ENCODE measurements at regions not wholly inside any gene's neighbourhood (a gene's known extent, or its start where the extent isn't known, plus 50 kb on each side); places are given as distances from the start of the nearest gene placed in this dataset.

DNA sequence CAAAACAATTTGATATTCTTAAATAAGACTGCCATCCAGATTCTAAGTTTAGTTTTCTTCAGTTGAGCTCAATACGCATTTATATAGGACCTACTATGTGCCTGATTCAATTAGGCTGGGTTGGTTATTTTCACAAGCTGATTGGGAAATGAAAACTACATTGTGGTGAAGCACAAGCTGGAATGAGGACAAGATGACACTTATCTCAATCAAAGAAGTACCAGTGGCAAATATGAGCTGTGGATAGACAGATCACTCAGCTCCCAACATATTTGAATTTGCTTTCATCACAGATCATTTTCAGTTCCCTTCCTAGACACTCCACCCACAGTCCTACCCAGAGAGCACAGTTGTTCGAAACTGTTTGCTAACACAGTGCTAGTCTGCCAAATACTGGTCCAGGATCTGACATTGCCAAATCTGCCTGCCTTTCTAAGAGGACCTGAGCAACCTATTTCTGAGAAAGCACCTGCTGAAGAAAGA lies 74.7 kb downstream of the LLPH start:
- Mint-ChIP-seq H3K9me3 (ENCODE audit: insufficient read depth) (no peaks in the 10 kb centered on the region), H3K27ac (no peak overlapping the region), H3K4me3 (no peak overlapping the region), H3K4me1 (no peaks in the 10 kb centered on the region), H3K27me3 (peaks cover 6% of the 10 kb centered on the region)
- Histone ChIP-seq H3K4me1 (ENCODE audit: control insufficient read depth in 2 of 2, insufficient read depth in 2 of 2, low read length in 2 of 2) (no peaks in the 10 kb centered on the region), H3K4me2 (replicated peaks; ENCODE audit: low read depth, low read length, poor library complexity, severe bottlenecking) (no peak overlapping the region), H3K27me3 (replicated peaks in 1 of 4; ENCODE audit: control extremely low read depth in 1 of 4, control insufficient read depth in 3 of 4, insufficient read depth in 4 of 4, low read length in 3 of 4) (no peaks in the 10 kb centered on the region), H3K27ac (ENCODE audit: low read length in 2 of 2) (no peak overlapping the region), H3K4me3 (ENCODE audit: control extremely low read depth in 1 of 5, extremely low read depth in 1 of 5, insufficient read depth in 1 of 5, low read depth in 2 of 5, low read length in 4 of 5) (no peak overlapping the region), H3K9ac (ENCODE audit: low read length) (no peak overlapping the region), H3K79me2 (ENCODE audit: control insufficient read depth, insufficient read depth, low read length) (no peaks in the 10 kb centered on the region), H2AFZ (ENCODE audit: insufficient read depth, low read depth, low read length, poor library complexity, severe bottlenecking) (no peak overlapping the region), H3K9me3 (ENCODE audit: control extremely low read depth in 1 of 3, control insufficient read depth in 2 of 3, insufficient read depth in 1 of 3, low read length in 2 of 3) (no peaks in the 10 kb centered on the region), H4K20me1 (ENCODE audit: control insufficient read depth, insufficient read depth, low read length, poor library complexity, severe bottlenecking) (no peaks in the 10 kb centered on the region), H3K36me3 (replicated peaks in 1 of 2; ENCODE audit: control extremely low read depth in 1 of 2, control insufficient read depth in 1 of 2, extremely low read depth in 1 of 2, insufficient read depth in 2 of 2, low read length in 1 of 2) (no peaks in the 10 kb centered on the region)
- ATAC-seq (ENCODE audit: low read depth) (no peak), DNase-seq (no peak)
- intact Hi-C loops (cut with micrococcal nuclease) = no loop called here
- ChIA-PET POLR2A (no interaction called here), CTCF (no interaction called here)
- TF ChIP-seq CTCF (IDR thresholded peaks at IDR 0.05) (no peak), EZH2 (IDR thresholded peaks at IDR 0.05; ENCODE audit: borderline replicate concordance, insufficient read depth, low read depth, low read length, poor library complexity, severe bottlenecking) (no peak)
- WGBS (ENCODE audit: insufficient coverage) = 60% methylated on average over 1 of the region's 2 CpGs

- H3K27ac ChIP-seq (ENCODE audit: low read length in 2 of 2) = no peak overlapping the region
- no peaks in the 10 kb centered on the region for H3K79me2 ChIP-seq (ENCODE audit: control insufficient read depth, insufficient read depth, low read length)
- no peaks in the 10 kb centered on the region for H3K4me1 Mint-ChIP-seq
- H3K9ac ChIP-seq (ENCODE audit: low read length) = no peak overlapping the region
- no peak overlapping the region for H2AFZ ChIP-seq (ENCODE audit: insufficient read depth, low read depth, low read length, poor library complexity, severe bottlenecking)
- peaks cover 13% of the 10 kb centered on the region for H3K27me3 Mint-ChIP-seq
- no peaks in the 10 kb centered on the region for H3K36me3 ChIP-seq (replicated peaks in 1 of 2; ENCODE audit: control extremely low read depth in 1 of 2, control insufficient read depth in 1 of 2, extremely low read depth in 1 of 2, insufficient read depth in 2 of 2, low read length in 1 of 2)
- no peak for DNase-seq
- H3K4me2 ChIP-seq (replicated peaks; ENCODE audit: low read depth, low read length, poor library complexity, severe bottlenecking) = no peak overlapping the region
- TF ChIP-seq EZH2 (IDR thresholded peaks at IDR 0.05; ENCODE audit: borderline replicate concordance, insufficient read depth, low read depth, low read length, poor library complexity, severe bottlenecking) (no peak), CTCF (IDR thresholded peaks at IDR 0.05) (no peak)
- no peaks in the 10 kb centered on the region for H3K4me1 ChIP-seq (ENCODE audit: control insufficient read depth in 2 of 2, insufficient read depth in 2 of 2, low read length in 2 of 2)
- H3K4me3 Mint-ChIP-seq = no peak overlapping the region
- ChIA-PET POLR2A (no interaction called here), CTCF (no interaction called here)
- intact Hi-C loops (cut with micrococcal nuclease) = no loop called here
- no peaks in the 10 kb centered on the region for H4K20me1 ChIP-seq (ENCODE audit: control insufficient read depth, insufficient read depth, low read length, poor library complexity, severe bottlenecking)
- no CpG with 5 or more reads among the region's 1 CpG for WGBS (ENCODE audit: insufficient coverage)
- H3K27me3 ChIP-seq (replicated peaks in 1 of 4; ENCODE audit: control extremely low read depth in 1 of 4, control insufficient read depth in 3 of 4, insufficient read depth in 4 of 4, low read length in 3 of 4) = no peaks in the 10 kb centered on the region
- no peak for ATAC-seq (ENCODE audit: low read depth)
- H3K9me3 Mint-ChIP-seq (ENCODE audit: insufficient read depth) = no peaks in the 10 kb centered on the region
- no peak overlapping the region for H3K4me3 ChIP-seq (ENCODE audit: control extremely low read depth in 1 of 5, extremely low read depth in 1 of 5, insufficient read depth in 1 of 5, low read depth in 2 of 5, low read length in 4 of 5)
- no peaks in the 10 kb centered on the region for H3K9me3 ChIP-seq (ENCODE audit: control extremely low read depth in 1 of 3, control insufficient read depth in 2 of 3, insufficient read depth in 1 of 3, low read length in 2 of 3)
- no peak overlapping the region for H3K27ac Mint-ChIP-seq
Measured at GRCh38 chr12:66052988-66053615, 77.4 kb downstream of the LLPH start.

All from B cell (primary cell).